ENCODE measurements at regions not wholly inside any gene's neighbourhood (a gene's known extent, or its start where the extent isn't known, plus 50 kb on each side); places are given as distances from the start of the nearest gene placed in this dataset.
"Not testable (repeated sequence)": the region's sequence is repeated elsewhere in the genome, so short reads cannot be mapped to it uniquely, and the experiment has no call there.

DNA sequence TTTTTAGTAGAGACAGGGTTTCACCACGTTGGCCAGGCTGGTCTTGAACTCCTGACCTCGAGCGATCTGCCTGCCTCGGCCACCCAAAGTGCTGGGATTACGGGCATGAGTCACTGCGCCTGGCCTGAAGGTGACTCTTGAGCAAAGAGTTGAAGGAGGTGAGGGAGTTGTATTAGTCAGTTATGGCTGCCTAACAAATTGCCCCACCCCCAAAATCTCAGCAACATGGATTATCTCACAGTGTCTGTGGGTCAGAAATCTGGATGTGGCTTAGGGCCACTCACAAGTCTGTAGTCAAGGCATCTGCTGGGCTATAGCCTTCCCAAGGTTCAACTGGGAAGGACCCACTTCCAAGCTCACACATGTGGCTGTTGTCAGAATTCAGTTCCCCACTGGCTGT lies 52.8 kb upstream of the ADGRE5 start:
- intact Hi-C loops (cut with DNase I, micrococcal nuclease): no loop called here
- ATAC-seq (no peak), DNase-seq (no peak)

DNA sequence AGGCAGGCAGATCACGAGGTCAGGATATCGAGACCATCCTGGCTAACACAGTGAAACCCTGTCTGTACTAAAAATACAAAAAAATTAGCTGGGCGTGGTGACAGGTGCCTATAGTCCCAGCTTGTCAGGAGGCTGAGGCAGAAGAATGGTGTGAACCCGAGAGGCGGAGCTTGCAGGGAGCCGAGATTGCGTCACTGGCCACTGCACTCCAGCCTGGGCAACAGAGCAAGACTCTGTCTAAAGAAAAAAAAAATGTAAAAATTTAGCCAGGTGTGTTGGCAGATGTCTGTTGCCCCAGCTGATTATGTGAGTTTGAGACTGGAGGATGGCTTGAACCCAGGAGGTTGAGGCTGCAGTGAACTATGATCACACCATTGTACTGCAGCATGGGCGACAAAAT lies 54.2 kb upstream of the ADGRE5 start:
- intact Hi-C loops (cut with DNase I, micrococcal nuclease); ATAC-seq; DNase-seq: not testable (repeated sequence)

DNA sequence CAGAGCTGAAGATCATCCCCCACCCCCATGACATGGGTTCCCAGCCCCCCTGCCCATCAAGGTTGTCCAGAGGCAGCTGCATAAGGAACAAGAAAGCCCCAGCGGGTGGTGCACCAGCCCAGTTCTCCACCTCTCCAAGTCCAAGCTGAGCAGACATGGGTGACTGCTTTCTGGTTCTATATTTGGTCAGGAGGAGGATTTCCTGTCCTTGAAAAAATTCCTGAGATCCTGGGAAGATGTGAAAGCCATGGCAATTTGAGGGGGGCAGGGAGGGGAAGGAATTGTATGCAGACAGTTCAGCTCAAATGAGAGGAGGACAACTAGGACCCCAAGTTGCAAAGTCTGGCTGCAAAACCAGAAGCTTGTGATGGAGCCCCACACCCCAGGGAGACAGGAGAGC lies 55.4 kb upstream of the ADGRE5 start:
- intact Hi-C loops (cut with DNase I, micrococcal nuclease): no loop called here
- no peak for DNase-seq
- ATAC-seq: no peak

DNA sequence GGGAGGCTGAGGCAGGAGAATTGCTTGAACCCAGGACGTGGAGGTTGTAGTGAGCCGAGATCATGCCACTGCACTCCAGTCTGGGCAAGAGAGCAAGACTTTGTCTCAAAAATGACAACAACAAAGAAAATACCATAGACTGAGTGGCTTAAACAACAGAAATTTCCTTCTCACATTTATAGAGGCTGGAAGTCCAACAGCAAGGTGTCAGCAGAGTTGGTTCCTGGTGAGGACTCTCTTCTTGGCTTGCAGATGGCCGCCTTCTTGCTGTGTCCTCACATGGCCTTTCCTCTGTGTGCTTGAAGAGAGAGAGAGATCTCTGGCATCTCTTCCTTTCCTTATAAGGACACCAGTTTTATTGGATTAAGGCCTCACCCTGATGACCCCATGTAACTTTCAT lies 56.1 kb upstream of the ADGRE5 start:
- ATAC-seq (no peak), DNase-seq (no peak)
- intact Hi-C loops (cut with DNase I, micrococcal nuclease): no loop called here

DNA sequence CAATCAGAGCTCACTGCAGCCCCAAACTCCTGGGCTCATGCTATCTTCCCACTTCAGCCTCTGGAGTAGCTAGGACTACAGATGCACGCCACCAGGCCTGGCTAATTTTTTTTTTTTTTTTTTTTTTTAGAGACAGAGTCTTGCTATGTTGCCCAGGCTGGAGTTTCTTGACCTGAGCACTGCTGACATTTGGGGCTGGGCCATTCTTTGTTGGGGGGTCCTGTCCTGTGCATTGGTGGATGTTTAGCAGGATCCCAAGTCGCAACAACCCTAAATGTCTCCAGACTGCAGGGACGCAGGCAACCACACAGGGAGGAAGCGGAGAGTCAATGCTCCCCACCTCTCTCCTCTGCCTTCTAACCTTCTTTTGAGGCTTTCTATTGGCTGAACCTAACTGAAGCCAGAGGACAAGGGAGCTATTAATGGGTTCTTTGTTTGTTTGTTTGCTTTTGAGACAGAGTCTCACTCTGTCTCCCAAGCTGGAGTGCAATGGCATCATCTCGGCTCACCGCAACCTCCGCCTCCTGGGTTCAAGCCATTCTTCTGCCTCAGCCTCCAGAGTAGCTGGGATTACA lies 58.3 kb upstream of the ADGRE5 start:
- DNase-seq (no peak), ATAC-seq (no peak)
- intact Hi-C loops (cut with DNase I, micrococcal nuclease): no loop called here

DNA sequence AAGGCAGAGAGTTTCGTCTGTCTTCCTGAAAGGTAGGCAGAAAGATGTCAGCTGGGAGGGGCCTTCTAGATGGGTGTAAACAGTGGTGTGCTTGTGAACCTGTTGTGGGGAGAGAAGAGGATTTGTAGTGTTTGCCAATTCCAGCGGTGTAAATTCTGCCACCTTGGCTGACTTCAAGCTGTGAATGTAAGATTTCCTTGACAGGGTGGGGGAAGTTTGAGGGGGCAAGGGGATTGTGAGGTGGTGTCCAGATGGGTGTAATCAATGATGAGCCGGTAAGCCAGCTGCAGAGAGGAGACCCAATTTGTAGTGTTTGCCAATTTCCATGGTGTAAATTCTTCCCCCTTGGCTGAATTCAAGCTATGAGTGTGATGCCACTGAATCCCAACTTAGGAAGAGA lies 61.0 kb upstream of the ADGRE5 start:
- ATAC-seq (no peak), DNase-seq (no peak)
- intact Hi-C loops (cut with DNase I, micrococcal nuclease): no loop called here

DNA sequence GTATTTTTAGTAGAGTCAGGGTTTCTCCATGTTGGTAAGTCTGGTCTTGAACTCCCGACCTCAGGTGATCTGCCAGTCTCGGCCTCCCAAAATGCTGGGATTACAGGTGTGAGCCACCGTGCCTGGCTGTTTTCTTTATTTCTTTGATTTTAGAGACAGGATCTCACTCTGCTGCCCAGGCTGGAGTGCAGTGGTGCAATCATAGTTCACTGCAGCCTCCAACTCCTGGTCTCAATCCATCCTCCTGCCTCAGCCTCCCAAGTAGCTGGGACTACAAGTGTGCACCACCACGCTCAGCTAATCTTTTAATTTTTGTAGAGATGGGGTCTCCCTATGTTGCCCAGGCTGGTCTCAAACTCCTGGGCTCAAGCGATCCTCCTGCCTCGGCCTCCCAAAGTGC lies 61.5 kb upstream of the ADGRE5 start:
- intact Hi-C loops (cut with DNase I, micrococcal nuclease); ATAC-seq; DNase-seq: not testable (repeated sequence)

DNA sequence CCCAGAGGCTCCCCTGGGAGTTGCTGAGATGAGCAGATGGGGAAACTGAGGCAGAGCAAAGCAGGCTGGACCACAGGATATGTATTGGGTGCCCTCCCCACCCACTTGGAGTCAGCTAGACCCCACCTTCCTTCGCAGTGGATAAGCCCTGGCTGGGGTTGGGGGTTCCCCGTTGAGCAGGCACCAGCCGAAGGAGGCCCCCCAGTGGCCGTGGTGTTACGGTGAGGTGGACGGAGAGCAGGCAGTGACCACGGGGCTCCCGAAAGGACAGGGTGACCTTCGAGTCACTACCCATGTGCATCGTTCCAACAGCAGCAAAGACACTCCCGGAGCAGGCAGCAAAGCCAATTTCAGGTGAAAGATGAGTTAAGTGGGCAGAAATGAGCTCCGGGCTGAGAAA lies 62.4 kb upstream of the ADGRE5 start:
- intact Hi-C loops (cut with DNase I, micrococcal nuclease): no loop called here
- peak; percentile 36 for ATAC-seq
- peak in 1 of 2 donors; percentile 22 for DNase-seq

DNA sequence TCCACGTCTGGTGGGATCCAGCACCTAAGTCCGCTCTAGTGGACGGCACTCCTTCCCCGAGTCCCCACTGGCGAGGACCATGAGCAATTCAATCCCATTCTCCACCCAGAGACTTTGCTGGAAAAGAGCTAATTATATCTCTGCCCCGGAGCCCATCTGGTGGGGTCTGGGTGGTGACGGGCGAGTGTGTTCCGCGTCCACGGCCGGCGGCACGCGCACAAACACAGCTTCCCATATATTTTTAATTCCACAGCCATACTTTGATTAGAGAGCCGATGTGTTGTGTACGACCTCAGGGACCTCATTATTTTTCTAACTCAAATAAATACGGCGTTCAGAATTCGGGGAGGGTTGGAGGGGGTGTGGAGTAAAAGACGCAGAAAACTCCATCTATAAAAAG lies 64.1 kb upstream of the ADGRE5 start:
- intact Hi-C loops (cut with DNase I, micrococcal nuclease): no loop called here
- DNase-seq (no peak), ATAC-seq (no peak)

DNA sequence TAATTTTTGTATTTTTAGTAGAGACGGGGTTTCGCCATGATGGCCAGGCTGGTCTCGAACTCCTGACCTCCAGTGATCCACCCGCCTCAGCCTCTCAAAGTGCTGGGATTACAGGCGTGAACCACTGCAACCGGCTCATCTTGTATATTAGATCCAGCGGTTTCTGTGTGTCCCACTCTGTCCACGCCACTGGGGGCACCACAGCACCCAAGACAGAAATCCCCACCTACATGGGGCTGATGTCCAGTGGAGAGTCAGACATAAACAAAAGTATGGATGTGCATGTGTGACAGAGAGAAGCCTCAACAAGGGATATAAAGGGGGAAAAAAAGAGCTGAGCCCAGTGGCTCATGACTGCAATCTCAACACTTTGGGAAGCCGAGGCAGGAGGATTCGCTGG lies 65.8 kb upstream of the ADGRE5 start:
- ATAC-seq (no peak), DNase-seq (no peak)
- intact Hi-C loops (cut with DNase I, micrococcal nuclease): no loop called here

DNA sequence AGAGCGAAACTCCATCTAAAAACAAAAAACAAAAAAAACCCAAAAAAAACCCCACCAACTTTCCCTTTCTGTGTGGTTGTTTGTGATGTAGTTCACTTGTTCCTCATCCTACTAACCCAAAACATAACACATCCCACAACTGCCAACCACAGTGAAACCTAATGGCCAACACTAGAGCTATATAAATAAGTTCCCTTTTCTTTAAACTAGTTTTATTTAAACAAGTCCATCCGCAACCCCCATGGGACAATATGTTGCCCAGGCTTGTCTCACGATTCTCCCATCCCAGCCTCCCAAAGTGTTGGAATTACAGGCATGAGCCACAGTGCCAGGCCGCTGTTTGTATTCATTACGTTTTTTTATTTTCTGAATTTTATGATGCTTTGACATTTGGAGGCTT lies 71.2 kb upstream of the ADGRE5 start:
- DNase-seq: no peak
- intact Hi-C loops (cut with DNase I, micrococcal nuclease): no loop called here
- no peak for ATAC-seq

DNA sequence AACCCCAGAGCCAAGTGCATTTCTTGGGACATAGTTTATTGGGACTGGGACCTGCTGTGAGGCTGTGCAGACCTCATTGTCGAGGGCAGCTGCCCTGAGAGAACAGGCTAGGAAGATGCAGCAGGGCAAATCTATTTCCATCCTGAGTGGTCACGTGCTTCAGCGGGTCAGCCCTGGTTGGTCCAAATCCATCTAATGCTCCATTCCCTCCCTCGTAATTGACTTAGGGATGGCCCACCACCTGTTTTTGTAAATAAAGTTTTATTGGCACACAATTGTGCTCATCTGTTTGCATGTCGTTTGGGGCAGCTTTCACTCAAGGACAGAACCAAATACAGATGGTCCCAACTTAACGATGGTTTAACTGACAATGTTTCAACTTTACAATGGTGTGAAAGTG lies 75.5 kb upstream of the ADGRE5 start:
- ATAC-seq (no peak), DNase-seq (no peak)
- intact Hi-C loops (cut with DNase I, micrococcal nuclease): no loop called here

DNA sequence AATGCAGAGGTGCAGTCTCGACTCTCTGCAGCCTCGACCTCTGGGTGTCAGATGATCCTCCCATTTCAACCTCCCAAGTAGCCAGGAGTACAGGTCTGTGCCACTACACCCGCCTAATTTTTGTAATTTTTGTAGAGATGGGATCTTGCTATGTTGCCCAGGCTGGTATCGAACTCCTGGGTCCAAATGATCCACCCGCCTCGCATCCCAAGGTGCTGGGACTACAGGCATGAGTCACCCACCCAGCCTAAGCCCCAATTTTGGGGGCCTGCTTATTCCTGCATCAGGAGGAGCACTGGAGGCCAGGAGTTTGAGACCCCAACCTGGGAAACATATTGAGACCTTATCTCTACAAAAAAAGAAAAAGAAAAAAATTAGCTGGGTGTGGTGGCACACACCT lies 80.1 kb upstream of the ADGRE5 start:
- intact Hi-C loops (cut with DNase I, micrococcal nuclease): no loop called here

DNA sequence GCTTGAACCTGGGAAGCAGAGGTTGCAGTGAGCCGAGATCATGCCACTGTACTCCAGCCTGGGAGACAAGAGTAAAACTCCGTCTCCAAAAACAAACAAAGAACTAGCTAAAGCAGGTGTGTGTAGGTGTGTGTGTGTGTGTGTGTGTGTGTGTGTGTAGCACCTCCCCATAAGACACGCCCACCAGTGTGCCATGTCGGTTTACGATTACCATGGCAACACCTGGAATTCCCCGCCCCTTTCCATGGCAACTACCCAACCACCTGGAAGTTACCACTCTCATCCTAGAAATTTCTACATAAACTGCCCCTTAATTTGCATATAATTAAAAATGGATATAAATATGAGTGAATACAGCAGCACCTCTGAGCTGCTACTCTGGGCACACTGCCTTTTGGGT lies 80.9 kb upstream of the ADGRE5 start:
- intact Hi-C loops (cut with DNase I, micrococcal nuclease): no loop called here
- DNase-seq (no peak), ATAC-seq (no peak)

More for the DNA sequence above, 80.1 kb upstream of the ADGRE5 start:
- DNase-seq: no peak
- no peak for ATAC-seq

DNA sequence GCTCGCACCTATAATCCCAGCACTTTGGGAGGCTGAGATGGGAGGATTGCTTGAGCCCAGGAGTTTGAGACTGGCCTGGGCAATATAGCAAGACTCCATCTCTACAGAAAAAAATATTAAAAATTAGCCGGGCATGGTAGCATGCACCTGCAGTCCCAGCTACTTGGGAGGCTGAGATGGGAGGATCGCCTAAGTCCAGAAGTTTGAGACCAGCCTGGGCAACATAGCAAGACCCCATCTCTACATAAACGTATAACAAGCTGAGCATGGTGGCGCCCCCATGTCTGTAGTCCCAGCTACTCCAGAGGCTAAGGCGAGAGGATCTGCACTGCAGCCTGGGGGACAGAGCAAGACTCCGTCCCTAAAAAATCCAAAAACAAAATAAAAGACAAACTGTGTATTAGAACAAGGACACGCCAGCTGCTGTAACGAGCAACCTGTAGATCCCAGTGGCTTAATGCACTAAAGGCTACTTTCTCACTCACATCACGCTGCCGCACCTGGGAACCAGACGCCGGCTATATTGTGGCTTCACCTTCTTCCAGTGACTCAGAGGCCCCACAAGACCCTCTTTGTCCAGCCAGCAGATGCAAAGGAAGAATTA lies 81.9 kb upstream of the ADGRE5 start:
- ATAC-seq; DNase-seq; intact Hi-C loops (cut with DNase I, micrococcal nuclease): not testable (repeated sequence)

DNA sequence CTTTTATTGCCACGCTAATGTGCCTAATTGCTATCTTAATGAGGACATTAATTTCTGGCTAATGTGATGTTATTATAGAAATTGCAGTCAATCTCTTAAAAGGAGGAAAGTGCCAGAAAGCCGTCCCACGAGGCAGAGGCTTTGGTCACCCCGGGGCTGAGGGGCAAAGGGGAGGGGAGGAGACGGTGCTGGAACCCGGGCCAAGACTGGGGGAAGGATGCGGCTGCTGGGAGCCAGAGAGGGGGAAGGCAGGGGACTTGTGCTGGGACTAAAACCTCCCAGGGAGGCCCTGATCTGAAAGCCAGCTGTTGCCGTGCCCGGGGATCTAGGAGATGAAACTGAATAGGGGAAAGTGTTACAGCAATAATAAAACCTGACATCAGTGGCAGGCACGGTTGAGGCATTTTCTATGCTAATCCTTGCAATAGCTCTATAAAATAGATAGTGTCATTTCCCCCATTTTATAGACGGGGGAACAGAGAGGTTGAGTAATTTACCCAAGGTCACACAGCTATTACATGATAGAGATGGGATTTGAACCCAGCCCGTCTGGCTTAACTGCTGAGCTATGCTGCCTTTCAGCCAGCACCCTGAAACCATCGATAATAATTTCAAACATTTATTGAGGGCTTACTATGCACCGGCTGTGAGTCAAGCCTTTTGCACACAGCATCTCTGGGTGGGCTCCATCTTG lies 83.2 kb upstream of the ADGRE5 start:
- intact Hi-C loops (cut with DNase I, micrococcal nuclease); DNase-seq; ATAC-seq: not testable (repeated sequence)

DNA sequence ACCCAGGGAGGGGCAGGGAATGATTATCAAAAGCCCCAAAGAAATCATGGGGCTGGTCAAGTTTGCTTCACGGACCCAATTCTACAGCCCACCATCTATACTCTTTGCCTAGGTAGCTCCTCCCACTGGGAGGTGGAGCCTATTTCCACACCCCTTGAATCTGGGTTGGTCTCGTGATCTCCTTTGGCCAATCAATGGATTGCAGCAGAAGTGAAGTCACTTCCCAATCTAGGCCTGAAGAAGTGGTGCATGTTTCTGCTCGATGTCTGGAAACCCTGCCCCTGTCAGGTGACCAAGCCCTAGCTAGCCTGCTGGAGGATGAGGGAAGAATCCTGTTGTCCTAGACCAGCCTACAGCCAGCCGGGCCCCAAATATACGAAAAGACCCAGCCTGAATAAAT lies 86.3 kb upstream of the ADGRE5 start:
- ATAC-seq; intact Hi-C loops (cut with DNase I, micrococcal nuclease); DNase-seq: not testable (repeated sequence)

DNA sequence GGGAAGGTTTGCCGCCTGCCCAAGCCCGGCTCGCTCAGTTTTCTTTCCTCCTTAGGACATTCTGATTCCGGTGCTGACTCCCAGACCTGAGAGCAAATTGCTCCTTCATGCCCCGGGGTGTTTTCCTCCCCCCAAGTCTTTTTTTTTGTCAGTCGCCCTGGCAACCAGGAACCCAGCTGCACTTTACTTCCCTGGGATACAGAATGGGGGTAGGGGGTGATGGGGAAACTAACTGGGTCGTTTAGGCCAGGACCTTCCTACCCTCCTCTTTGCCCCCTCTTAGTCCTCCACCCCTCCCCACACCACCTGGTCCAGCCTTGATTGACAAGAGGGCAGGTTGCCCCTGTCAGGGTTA lies 87.5 kb upstream of the ADGRE5 start:
- not testable (repeated sequence) for ATAC-seq, DNase-seq

DNA sequence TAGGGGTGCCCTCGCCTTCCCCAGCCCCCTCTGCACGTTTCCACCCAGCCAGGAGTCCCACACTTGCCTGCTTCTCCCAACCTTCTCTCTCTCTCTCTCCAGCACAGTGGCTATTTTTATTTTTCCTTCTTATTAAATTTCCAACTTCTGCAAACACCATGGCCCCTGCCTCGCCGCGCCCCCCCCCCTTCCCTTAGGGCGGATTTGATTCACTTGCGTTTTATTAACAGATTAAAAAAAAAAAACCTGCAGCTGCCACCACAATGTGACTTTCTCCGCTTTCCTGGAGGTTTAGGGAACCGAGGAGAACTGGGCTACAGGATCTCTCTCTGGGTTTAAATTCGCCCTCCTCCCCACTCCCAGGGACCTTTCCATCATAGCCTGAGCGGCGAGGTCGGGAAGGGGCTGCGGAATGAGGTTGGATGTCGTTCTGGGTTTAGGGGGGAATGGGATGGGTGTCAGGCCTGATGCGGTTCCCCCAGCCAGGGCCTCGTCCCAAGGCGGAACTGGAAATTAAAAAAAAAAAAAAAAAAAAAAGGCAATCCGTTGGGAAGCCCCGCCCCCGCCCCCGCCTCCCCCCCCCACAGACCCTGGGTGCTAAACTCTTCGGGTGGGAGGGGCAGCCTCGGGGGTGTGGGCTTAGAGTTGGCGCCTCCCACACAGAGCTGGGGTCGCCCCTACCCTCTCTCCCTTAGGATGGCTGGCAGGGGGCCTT lies 87.3 kb upstream of the ADGRL1 start:
- DNase-seq: peak in 1 of 2 donors; percentile 6
- intact Hi-C loops (cut with DNase I, micrococcal nuclease): not testable (repeated sequence)
- peak; percentile 36 for ATAC-seq

More for the DNA sequence above, 87.5 kb upstream of the ADGRE5 start:
- intact Hi-C loops (cut with DNase I, micrococcal nuclease): not testable (repeated sequence)

DNA sequence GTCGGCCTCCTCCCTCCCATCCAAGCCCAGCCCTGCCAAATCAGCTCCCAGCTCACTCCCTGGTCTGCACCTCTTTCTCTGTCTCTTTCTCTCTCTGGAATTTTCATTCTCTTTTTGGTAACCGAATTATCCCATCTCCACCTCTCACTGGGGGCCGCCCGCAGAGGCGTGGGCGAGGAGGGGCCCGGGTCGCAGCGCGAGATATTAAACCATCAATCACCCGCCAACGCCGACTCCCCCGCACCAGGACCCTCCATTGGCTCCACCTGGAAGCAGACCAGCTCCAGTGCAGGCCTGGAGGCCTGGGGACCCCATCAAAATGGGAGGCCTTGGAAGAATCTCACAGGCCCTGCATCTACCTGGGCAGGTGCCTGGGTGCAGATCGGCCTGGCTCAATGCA lies 83.8 kb upstream of the ADGRL1 start:
- DNase-seq; intact Hi-C loops (cut with DNase I, micrococcal nuclease): not testable (repeated sequence)

More for the DNA sequence above, 83.8 kb upstream of the ADGRL1 start:
- not testable (repeated sequence) for ATAC-seq
